ENCODE measurements at regions not wholly inside any gene's neighbourhood (a gene's known extent, or its start where the extent isn't known, plus 50 kb on each side); places are given as distances from the start of the nearest gene placed in this dataset.

DNA sequence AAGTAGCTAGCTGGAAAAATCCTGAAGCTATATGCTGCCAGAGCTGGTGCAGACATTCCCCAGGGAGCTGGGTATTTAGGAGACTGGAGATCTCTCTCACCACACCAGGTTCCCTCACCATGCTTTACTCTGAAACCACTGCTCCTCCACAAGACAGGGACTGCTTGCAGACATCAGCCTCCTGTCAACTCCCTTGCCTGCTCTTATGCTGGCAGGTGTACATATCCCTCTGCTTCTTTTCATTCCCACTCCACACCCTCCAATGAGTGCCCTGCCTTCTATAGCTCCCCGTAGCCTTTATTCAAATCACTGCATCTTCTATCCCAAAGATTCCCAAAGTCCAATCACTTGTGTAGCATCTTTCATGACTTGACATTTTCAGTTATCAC, 380.7 kb downstream of the NFIB start (continued):
- TF ChIP-seq CCNT2 (IDR thresholded peaks at IDR 0.05; ENCODE audit: borderline replicate concordance, extremely low read depth, insufficient read length, low read depth, low read length): no peak
- TF ChIP-seq HMG20A (CRISPR knock-in tag; conservative IDR thresholded peaks at IDR 0.05): no peak
- no peak for TF ChIP-seq MCM5 (IDR thresholded peaks at IDR 0.05; ENCODE audit: low read depth)
- TF ChIP-seq DLX4 (CRISPR knock-in tag; IDR thresholded peaks at IDR 0.05): no peak
- no peak for TF ChIP-seq BRF2 (IDR thresholded peaks at IDR 0.05; ENCODE audit: borderline replicate concordance, insufficient read depth, insufficient read length)
- TF ChIP-seq KDM4B (IDR thresholded peaks at IDR 0.05; ENCODE audit: borderline replicate concordance in 2 of 2, low read depth in 1 of 2): no peak
- TF ChIP-seq U2AF1 (optimal IDR thresholded peaks at IDR 0.05; ENCODE audit: low read depth, low read length): no peak
- TF ChIP-seq DNMT1 (IDR thresholded peaks at IDR 0.05): no peak
- TF ChIP-seq GATAD2A (IDR thresholded peaks at IDR 0.05): no peak
- TF ChIP-seq ZNF77 (CRISPR knock-in tag; IDR thresholded peaks at IDR 0.05): no peak
- TF ChIP-seq TCF3 (CRISPR knock-in tag; IDR thresholded peaks at IDR 0.05): no peak
- TF ChIP-seq, protein P1, sequence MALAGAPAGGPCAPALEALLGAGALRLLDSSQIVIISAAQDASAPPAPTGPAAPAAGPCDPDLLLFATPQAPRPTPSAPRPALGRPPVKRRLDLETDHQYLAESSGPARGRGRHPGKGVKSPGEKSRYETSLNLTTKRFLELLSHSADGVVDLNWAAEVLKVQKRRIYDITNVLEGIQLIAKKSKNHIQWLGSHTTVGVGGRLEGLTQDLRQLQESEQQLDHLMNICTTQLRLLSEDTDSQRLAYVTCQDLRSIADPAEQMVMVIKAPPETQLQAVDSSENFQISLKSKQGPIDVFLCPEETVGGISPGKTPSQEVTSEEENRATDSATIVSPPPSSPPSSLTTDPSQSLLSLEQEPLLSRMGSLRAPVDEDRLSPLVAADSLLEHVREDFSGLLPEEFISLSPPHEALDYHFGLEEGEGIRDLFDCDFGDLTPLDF (CRISPR knock-in tag; IDR thresholded peaks at IDR 0.05): no peak
- no peak for TF ChIP-seq POLR2AphosphoS5 (IDR thresholded peaks at IDR 0.05; ENCODE audit: control insufficient read depth, insufficient read depth, low read depth, low read length)

Measured in K562 (cell line).